HUES6 (cell line): ENCODE measurements at regions not wholly inside any gene's neighbourhood (a gene's known extent, or its start where the extent isn't known, plus 50 kb on each side); places are given as distances from the start of the nearest gene placed in this dataset.
"Not testable (repeated sequence)": the region's sequence is repeated elsewhere in the genome, so short reads cannot be mapped to it uniquely, and the experiment has no call there.

ENCODE experiments used
- H3K27ac ChIP-seq: 2 replicates; pipeline ENCODE4 v1.7.0; 2013; ENCODE audit warnings: low read depth, mild to moderate bottlenecking, low read length, inconsistent platforms
- H3K27me3 ChIP-seq: 2 replicates; pipeline ENCODE4 v1.6.1; 2013; ENCODE audit warnings: low read length; ENCODE audit not compliant: control insufficient read depth, insufficient read depth
- H3K36me3 ChIP-seq: 2 replicates; pipeline ENCODE4 v1.6.1; 2013; ENCODE audit warnings: low read length; ENCODE audit not compliant: control insufficient read depth, insufficient read depth
- H3K4me1 ChIP-seq: 2 replicates; pipeline ENCODE4 v1.6.1; 2013; ENCODE audit warnings: low read length; ENCODE audit not compliant: control insufficient read depth, insufficient read depth
- H3K4me3 ChIP-seq: 2 replicates; pipeline ENCODE4 v1.5.1; 2013; ENCODE audit warnings: low read depth, low read length
- H3K9ac ChIP-seq: one replicate; pipeline ENCODE4 v1.6.1; 2013; ENCODE audit warnings: mild to moderate bottlenecking, low read length
- H3K9me3 ChIP-seq: 2 replicates; pipeline ENCODE4 v1.6.1; 2013; ENCODE audit warnings: low read depth, low read length; ENCODE audit not compliant: control insufficient read depth, insufficient read depth

GRCh38 chr1:104217395-104217986 lies 467.8 kb downstream of the AMY1C start:
- H3K4me1 ChIP-seq, H3K9ac ChIP-seq, H3K27ac ChIP-seq, H3K36me3 ChIP-seq, H3K9me3 ChIP-seq, H3K4me3 ChIP-seq, H3K27me3 ChIP-seq: not testable (repeated sequence)

- H3K27ac ChIP-seq: no peak overlapping the region
- H3K27me3 ChIP-seq: no peaks in the 10 kb centered on the region
- no peaks in the 10 kb centered on the region for H3K36me3 ChIP-seq
- H3K9me3 ChIP-seq: no peaks in the 10 kb centered on the region
- H3K4me3 ChIP-seq: no peak overlapping the region
- no peak overlapping the region for H3K9ac ChIP-seq
- no peaks in the 10 kb centered on the region for H3K4me1 ChIP-seq
Observed at GRCh38 chr1:104229860-104230259, 480.2 kb downstream of the AMY1C start.

- no peak overlapping the region for H3K4me3 ChIP-seq
- H3K9me3 ChIP-seq: no peaks in the 10 kb centered on the region
- H3K36me3 ChIP-seq: no peaks in the 10 kb centered on the region
- H3K27me3 ChIP-seq: no peaks in the 10 kb centered on the region
- no peaks in the 10 kb centered on the region; the same call in 1 of the 2 replicates for H3K4me1 ChIP-seq
- no peak overlapping the region for H3K27ac ChIP-seq
- no peak overlapping the region for H3K9ac ChIP-seq
Observed at GRCh38 chr1:104231676-104232075, 482.0 kb downstream of the AMY1C start.

GRCh38 chr1:104235141-104235540 lies 485.4 kb downstream of the AMY1C start:
- no peak overlapping the region for H3K9ac ChIP-seq
- H3K4me3 ChIP-seq: no peak overlapping the region
- H3K27ac ChIP-seq: no peak overlapping the region
- no peaks in the 10 kb centered on the region for H3K27me3 ChIP-seq
- no peaks in the 10 kb centered on the region for H3K36me3 ChIP-seq
- H3K9me3 ChIP-seq: no peaks in the 10 kb centered on the region
- H3K4me1 ChIP-seq: peaks cover 4% of the 10 kb centered on the region

- H3K36me3 ChIP-seq: no peaks in the 10 kb centered on the region
- no peak overlapping the region for H3K9ac ChIP-seq
- H3K4me1 ChIP-seq: peaks cover 4% of the 10 kb centered on the region
- no peak overlapping the region for H3K4me3 ChIP-seq
- no peaks in the 10 kb centered on the region for H3K27me3 ChIP-seq
- H3K27ac ChIP-seq: no peak overlapping the region
- no peaks in the 10 kb centered on the region for H3K9me3 ChIP-seq
Observed at GRCh38 chr1:104238991-104239390, 489.3 kb downstream of the AMY1C start.

GRCh38 chr1:104248385-104248784 lies 498.7 kb downstream of the AMY1C start:
- no peaks in the 10 kb centered on the region for H3K4me1 ChIP-seq
- no peaks in the 10 kb centered on the region for H3K27me3 ChIP-seq
- no peak overlapping the region for H3K9ac ChIP-seq
- no peaks in the 10 kb centered on the region for H3K9me3 ChIP-seq
- no peaks in the 10 kb centered on the region for H3K36me3 ChIP-seq
- no peak overlapping the region for H3K27ac ChIP-seq
- no peak overlapping the region for H3K4me3 ChIP-seq

- peaks cover 4% of the 10 kb centered on the region; the same call in 1 of the 2 replicates for H3K9me3 ChIP-seq
- no peaks in the 10 kb centered on the region; the same call in 1 of the 2 replicates for H3K4me1 ChIP-seq
- no peak overlapping the region for H3K27ac ChIP-seq
- no peaks in the 10 kb centered on the region for H3K36me3 ChIP-seq
- no peak overlapping the region for H3K4me3 ChIP-seq
- H3K9ac ChIP-seq: no peak overlapping the region
- H3K27me3 ChIP-seq: no peaks in the 10 kb centered on the region
Observed at GRCh38 chr1:104259481-104259880, 509.8 kb downstream of the AMY1C start.

- H3K27ac ChIP-seq, H3K9me3 ChIP-seq, H3K4me3 ChIP-seq, H3K9ac ChIP-seq, H3K27me3 ChIP-seq, H3K4me1 ChIP-seq, H3K36me3 ChIP-seq: not testable (repeated sequence)
Observed at GRCh38 chr1:104263110-104263509, 513.4 kb downstream of the AMY1C start.

GRCh38 chr1:104264521-104264920 lies 514.8 kb downstream of the AMY1C start:
- Histone ChIP-seq H3K27me3 (no peaks in the 10 kb centered on the region), H3K36me3 (no peaks in the 10 kb centered on the region), H3K4me3 (no peak overlapping the region), H3K9me3 (peaks cover 4% of the 10 kb centered on the region; the same call in 1 of the 2 replicates), H3K4me1 (no peaks in the 10 kb centered on the region; the same call in 1 of the 2 replicates), H3K27ac (no peak overlapping the region), H3K9ac (no peak overlapping the region)

- H3K9me3 ChIP-seq: peaks cover 4% of the 10 kb centered on the region; the same call in 1 of the 2 replicates
- no peak overlapping the region for H3K27ac ChIP-seq
- H3K9ac ChIP-seq: no peak overlapping the region
- H3K27me3 ChIP-seq: no peaks in the 10 kb centered on the region
- no peaks in the 10 kb centered on the region; the same call in 1 of the 2 replicates for H3K4me1 ChIP-seq
- no peak overlapping the region for H3K4me3 ChIP-seq
- H3K36me3 ChIP-seq: no peaks in the 10 kb centered on the region
Observed at GRCh38 chr1:104265163-104265562, 515.5 kb downstream of the AMY1C start.

- no peak overlapping the region for H3K9ac ChIP-seq
- peaks cover 4% of the 10 kb centered on the region; the same call in 1 of the 2 replicates for H3K9me3 ChIP-seq
- no peaks in the 10 kb centered on the region for H3K27me3 ChIP-seq
- H3K4me1 ChIP-seq: no peaks in the 10 kb centered on the region
- no peaks in the 10 kb centered on the region for H3K36me3 ChIP-seq
- no peak overlapping the region for H3K4me3 ChIP-seq
- H3K27ac ChIP-seq: no peak overlapping the region
Observed at GRCh38 chr1:104266612-104267011, 516.9 kb downstream of the AMY1C start.

GRCh38 chr1:104288322-104288721 lies 538.6 kb downstream of the AMY1C start:
- H3K27ac ChIP-seq, H3K36me3 ChIP-seq, H3K4me3 ChIP-seq, H3K9ac ChIP-seq, H3K9me3 ChIP-seq, H3K27me3 ChIP-seq, H3K4me1 ChIP-seq: not testable (repeated sequence)
